ENCODE measurements at regions not wholly inside any gene's neighbourhood (a gene's known extent, or its start where the extent isn't known, plus 50 kb on each side); places are given as distances from the start of the nearest gene placed in this dataset.

DNA sequence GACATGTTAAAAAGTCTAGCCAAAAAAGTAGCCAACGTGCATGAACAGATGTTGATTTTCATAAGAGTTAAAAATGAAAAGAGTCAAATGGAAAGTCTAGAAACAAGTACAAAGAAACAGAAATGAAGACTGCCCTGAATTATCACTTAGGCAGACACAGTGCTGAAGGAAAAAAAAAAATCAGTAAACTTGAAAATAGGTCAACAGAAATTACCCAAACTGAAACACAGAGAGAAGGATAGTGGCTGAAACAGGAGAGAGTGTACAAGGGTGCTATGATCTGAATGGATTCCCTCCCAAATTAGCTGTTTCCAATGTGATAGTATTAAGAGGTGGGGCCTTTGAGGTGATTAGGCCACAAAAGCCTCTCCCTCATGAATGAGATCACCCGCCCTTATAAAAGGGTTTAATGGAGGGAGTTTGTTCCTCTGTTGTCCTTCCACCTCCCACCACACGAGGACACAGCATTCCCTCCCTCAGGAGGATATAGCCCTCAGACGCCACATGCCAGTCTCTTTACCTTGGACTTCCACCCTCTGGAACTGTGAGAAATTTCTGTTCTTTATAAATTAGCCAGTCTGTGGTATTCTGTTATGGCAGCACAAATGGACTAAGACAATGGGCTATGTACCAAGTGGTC is 249.7 kb downstream of the AHR start:
- no peak for DNase-seq (ENCODE audit: low read depth)
- no peak overlapping the region for H3K4me3 ChIP-seq (ENCODE audit: low read depth, low read length)
- TF ChIP-seq, protein P1, sequence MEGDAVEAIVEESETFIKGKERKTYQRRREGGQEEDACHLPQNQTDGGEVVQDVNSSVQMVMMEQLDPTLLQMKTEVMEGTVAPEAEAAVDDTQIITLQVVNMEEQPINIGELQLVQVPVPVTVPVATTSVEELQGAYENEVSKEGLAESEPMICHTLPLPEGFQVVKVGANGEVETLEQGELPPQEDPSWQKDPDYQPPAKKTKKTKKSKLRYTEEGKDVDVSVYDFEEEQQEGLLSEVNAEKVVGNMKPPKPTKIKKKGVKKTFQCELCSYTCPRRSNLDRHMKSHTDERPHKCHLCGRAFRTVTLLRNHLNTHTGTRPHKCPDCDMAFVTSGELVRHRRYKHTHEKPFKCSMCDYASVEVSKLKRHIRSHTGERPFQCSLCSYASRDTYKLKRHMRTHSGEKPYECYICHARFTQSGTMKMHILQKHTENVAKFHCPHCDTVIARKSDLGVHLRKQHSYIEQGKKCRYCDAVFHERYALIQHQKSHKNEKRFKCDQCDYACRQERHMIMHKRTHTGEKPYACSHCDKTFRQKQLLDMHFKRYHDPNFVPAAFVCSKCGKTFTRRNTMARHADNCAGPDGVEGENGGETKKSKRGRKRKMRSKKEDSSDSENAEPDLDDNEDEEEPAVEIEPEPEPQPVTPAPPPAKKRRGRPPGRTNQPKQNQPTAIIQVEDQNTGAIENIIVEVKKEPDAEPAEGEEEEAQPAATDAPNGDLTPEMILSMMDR (IDR thresholded peaks at IDR 0.05; ENCODE audit: insufficient read depth, low read depth, low read length, missing control alignments): no peak

DNA sequence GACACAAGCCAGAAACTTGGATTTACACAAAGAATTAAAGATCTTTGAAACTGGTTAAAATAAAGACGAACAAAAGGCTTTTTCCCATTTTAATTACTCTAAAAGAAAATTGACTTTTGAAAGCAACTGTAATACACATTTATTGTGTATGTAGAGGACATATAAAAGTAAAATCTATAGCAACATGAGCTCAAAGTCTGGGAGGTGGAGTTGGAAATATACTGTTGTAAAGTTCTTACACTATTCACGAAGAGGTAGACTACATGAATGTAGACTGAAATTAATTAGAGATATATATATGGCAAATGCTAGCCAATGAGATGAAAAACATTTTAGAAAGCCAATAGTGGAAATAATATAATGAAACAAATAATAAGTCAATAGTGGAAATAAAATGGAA is 251.0 kb downstream of the AHR start:
- TF ChIP-seq, protein P1 (IDR thresholded peaks at IDR 0.05; ENCODE audit: insufficient read depth, low read depth, low read length, missing control alignments): no peak
- DNase-seq (ENCODE audit: low read depth): no peak
- no peak overlapping the region for H3K4me3 ChIP-seq (ENCODE audit: low read depth, low read length)

DNA sequence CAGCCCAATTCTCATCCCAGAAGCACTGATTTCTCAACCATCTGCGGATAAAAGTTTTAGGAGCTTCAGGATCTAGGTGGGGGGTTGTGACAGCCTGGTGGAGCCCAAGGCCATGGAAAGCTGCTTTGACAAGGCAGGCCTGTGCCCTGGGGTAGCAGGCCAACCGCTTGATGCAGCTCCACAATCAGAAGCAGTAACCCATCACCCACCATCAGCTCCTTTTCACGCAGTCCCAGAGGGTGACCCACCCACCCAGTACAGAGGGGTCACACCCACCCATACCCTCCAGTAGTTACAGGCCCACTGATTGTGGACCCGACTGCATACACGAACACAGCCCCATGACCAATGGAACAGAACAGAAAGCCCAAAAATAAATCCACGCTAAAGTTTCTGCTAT is 253.9 kb downstream of the AHR start:
- H3K4me3 ChIP-seq (ENCODE audit: low read depth, low read length): no peak overlapping the region
- TF ChIP-seq, protein P1 (IDR thresholded peaks at IDR 0.05; ENCODE audit: insufficient read depth, low read depth, low read length, missing control alignments): no peak
- no peak for DNase-seq (ENCODE audit: low read depth)

DNA sequence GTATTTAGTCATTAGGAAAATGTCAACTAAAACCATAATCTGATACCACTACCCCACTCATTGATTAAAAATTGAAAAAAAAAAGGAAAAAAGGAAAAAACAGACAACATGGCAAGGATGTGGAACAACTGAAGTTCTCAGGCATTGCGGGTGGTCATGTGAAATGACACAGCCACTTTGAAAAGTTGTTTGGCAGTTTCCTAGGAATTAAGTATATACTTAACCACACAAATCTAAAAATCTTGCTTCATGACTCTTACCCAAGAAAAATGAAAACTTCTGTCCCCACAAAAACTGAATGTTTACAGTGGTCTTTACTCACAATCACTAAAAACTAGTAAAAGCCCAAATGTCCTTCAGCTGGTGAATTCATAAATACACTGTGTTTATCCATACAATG is 254.5 kb downstream of the AHR start:
- H3K4me3 ChIP-seq (ENCODE audit: low read depth, low read length): no peak overlapping the region
- no peak for DNase-seq (ENCODE audit: low read depth)
- TF ChIP-seq, protein P1 (IDR thresholded peaks at IDR 0.05; ENCODE audit: insufficient read depth, low read depth, low read length, missing control alignments): no peak

DNA sequence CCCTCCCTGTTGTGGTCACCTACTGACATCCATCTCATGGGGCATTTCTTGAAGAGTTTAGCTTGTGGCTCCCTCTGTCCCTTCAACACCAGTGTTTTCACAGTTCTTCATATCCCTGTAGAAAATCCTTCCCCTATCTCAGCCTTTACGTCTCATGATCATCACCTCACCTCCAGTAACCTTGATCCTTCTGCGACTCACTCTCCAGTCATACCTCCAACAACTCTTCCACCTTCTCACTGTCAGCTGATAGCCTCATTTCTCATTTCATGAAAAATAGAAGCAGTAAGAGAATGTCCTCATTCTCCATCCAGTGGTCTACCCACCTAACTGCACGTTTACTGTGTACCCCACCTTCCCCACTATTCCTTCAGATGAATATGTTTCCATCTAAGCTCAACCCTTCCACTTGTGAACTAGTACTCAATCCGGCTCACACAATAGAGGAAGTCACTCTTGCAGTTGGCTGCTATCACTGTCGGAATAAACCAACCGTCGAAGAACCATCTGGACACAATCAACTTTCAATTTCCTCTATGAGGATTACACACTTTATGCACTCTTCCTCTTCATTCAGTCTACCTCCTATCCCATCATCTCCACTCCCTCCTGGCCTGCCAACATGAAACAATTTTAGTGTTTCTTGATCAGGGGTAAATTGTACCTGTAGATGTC is 256.0 kb downstream of the AHR start:
- DNase-seq (ENCODE audit: low read depth): no peak
- no peak overlapping the region for H3K4me3 ChIP-seq (ENCODE audit: low read depth, low read length)
- TF ChIP-seq, protein P1 (IDR thresholded peaks at IDR 0.05; ENCODE audit: insufficient read depth, low read depth, low read length, missing control alignments): no peak

DNA sequence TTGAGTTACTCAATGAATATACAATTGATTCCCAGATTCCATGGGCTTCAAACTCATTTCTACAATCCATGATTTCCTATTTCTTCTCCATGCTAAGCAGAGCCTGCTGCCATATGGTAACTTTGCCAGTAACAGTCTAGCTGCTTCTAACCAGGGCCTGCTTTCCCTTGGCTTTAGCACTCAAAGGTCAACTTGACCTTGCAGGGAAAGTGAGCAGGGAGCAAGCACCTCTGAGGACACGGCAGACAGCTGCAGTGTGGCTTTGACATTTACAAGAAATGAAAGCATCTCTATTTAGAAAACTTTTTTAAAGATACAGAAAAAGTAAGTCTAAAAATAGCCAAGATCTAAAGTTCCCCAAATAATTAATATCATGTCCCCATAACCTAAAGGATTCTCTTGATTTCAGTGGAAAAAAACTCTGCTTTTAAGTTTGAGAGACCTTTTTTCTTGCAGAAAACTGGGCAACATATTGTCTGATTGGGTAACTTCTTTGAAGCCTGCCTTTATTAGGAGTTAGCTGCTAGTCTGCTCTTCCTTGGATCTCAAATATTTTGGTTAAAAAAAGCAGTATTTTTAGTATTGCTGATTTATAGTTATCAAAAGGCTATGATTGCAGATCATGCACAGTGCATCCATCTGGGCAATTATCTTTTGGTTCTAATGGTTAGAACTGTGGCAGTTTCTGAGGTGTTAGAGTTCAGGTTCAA is 257.9 kb downstream of the AHR start:
- DNase-seq (ENCODE audit: low read depth): no peak
- H3K4me3 ChIP-seq (ENCODE audit: low read depth, low read length): no peak overlapping the region
- TF ChIP-seq, protein P1 (IDR thresholded peaks at IDR 0.05; ENCODE audit: insufficient read depth, low read depth, low read length, missing control alignments): no peak

Measured in GM12865 (cell line).